Retinal pigment epithelial cell (primary cell): ENCODE measurements at regions not wholly inside any gene's neighbourhood (a gene's known extent, or its start where the extent isn't known, plus 50 kb on each side); places are given as distances from the start of the nearest gene placed in this dataset.

Experiments
- DNase-seq: peaks from one replicate; pipeline ENCODE4 v3.0.0-alpha.2; 2010; ENCODE audit warnings: low read depth
- H3K4me3 ChIP-seq: 2 replicates; pipeline ENCODE4 v1.5.1; 2011; ENCODE audit warnings: mild to moderate bottlenecking, low read length, control low read depth, moderate library complexity
- CTCF ChIP-seq: conservative IDR thresholded peaks from 2 replicates; pipeline ENCODE4 v1.5.1; 2011; ENCODE audit warnings: low read depth, low read length, control low read depth, inconsistent platforms

GRCh38 chr2:120938045-120938771, 202.5 kb downstream of the GLI2 start:
- no peak overlapping the region for H3K4me3 ChIP-seq
- DNase-seq, result no peak
- TF ChIP-seq CTCF, result no peak

- DNase-seq, result no peak
- TF ChIP-seq CTCF, result no peak
- H3K4me3 ChIP-seq, result no peak overlapping the region
Observed at GRCh38 chr2:120939595-120940318, 204.1 kb downstream of the GLI2 start.

- no peak for DNase-seq
- H3K4me3 ChIP-seq, result no peak overlapping the region
- no peak for TF ChIP-seq CTCF
Observed at GRCh38 chr2:120940319-120940696, 204.6 kb downstream of the GLI2 start.

GRCh38 chr2:120940726-120941256, 205.1 kb downstream of the GLI2 start:
- H3K4me3 ChIP-seq, result no peak overlapping the region
- no peak for TF ChIP-seq CTCF
- DNase-seq, result no peak

- DNase-seq, result no peak
- no peak for TF ChIP-seq CTCF
- no peak overlapping the region for H3K4me3 ChIP-seq
Observed at GRCh38 chr2:120941571-120942120, 206.0 kb downstream of the GLI2 start.

- DNase-seq, result no peak
- TF ChIP-seq CTCF, result no peak
- no peak overlapping the region for H3K4me3 ChIP-seq
Observed at GRCh38 chr2:120942658-120943057, 207.0 kb downstream of the GLI2 start.
